Fibroblast of lung (primary cell): ENCODE measurements at regions not wholly inside any gene's neighbourhood (a gene's known extent, or its start where the extent isn't known, plus 50 kb on each side); places are given as distances from the start of the nearest gene placed in this dataset.

Source experiments
- EZH2 ChIP-seq: IDR thresholded peaks from 2 replicates; pipeline ENCODE4 v1.5.1; 2012; ENCODE audit warnings: low read length, control low read depth, mild to moderate bottlenecking; ENCODE audit errors: missing control alignments
- TF ChIP-seq, protein P1 (sequence below), 2 donors: IDR thresholded peaks in 1 of 2; conservative IDR thresholded peaks in 1 of 2; 1 replicate in 1 of 2; 2 replicates in 1 of 2; pipeline ENCODE4 v1.5.1; 2011 to 2012; ENCODE audit warnings: low read length in 2 of 2, control low read depth in 1 of 2, inconsistent platforms in 1 of 2, low read depth in 1 of 2, mild to moderate bottlenecking in 1 of 2

DNA sequence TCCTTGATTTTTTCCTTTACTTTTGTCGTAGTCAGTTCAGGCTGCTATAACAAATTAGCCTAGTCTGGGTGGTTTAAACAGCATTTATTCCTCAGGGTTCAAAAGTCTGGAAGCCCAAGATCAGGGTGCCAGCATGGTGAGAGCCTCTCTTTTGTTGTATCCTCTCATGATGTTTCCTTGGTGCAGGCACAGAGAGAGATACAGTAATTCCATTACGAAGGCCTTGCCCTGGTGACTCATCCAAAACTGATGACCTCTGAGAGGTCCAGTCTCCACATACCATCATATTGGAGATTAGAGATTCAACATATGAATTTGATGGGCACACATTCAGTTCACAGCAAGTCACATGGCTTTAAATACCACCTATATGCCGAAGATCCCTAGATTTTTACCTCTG, 253.8 kb downstream of the CYRIA start:
- TF ChIP-seq, protein P1, sequence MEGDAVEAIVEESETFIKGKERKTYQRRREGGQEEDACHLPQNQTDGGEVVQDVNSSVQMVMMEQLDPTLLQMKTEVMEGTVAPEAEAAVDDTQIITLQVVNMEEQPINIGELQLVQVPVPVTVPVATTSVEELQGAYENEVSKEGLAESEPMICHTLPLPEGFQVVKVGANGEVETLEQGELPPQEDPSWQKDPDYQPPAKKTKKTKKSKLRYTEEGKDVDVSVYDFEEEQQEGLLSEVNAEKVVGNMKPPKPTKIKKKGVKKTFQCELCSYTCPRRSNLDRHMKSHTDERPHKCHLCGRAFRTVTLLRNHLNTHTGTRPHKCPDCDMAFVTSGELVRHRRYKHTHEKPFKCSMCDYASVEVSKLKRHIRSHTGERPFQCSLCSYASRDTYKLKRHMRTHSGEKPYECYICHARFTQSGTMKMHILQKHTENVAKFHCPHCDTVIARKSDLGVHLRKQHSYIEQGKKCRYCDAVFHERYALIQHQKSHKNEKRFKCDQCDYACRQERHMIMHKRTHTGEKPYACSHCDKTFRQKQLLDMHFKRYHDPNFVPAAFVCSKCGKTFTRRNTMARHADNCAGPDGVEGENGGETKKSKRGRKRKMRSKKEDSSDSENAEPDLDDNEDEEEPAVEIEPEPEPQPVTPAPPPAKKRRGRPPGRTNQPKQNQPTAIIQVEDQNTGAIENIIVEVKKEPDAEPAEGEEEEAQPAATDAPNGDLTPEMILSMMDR (conservative IDR thresholded peaks at IDR 0.05 in 1 of 2, IDR thresholded peaks at IDR 0.05 in 1 of 2; ENCODE audit: low read depth in 1 of 2, low read length in 2 of 2), result no peak
- no peak for TF ChIP-seq EZH2
